A673 (cell line): ENCODE measurements at regions not wholly inside any gene's neighbourhood (a gene's known extent, or its start where the extent isn't known, plus 50 kb on each side); places are given as distances from the start of the nearest gene placed in this dataset.

Experiments used
- BruUV-seq: library from RNA; stranded (reverse); fragments of 400-500 nt; replicated peaks from 2 replicates; lab custom pipeline; 2021; lab: Mats Ljungman, UMichigan
- CTCF ChIA-PET: fragments of 300-600 bp; sonication (Branson Sonifier 250); formaldehyde crosslinking; loops from one replicate; lab custom pipeline; 2022; ENCODE audit warnings: antibody characterized with exemption; lab: Charles Lee
- POLR2A ChIA-PET: fragments of 300-600 bp; sonication (Branson Sonifier 250); formaldehyde crosslinking; loops from one replicate; lab custom pipeline; 2022; ENCODE audit warnings: antibody characterized with exemption; ENCODE audit not compliant: low non-redundant PET; lab: Charles Lee
- DNase-seq: peaks from one replicate; pipeline ENCODE4 v3.0.0-alpha.2; 2015; ENCODE audit warnings: low spot score
- H3K27ac ChIP-seq: fragments of 200-600 bp; sonication (generic); 2 replicates; pipeline ENCODE4 v1.5.1; 2016; ENCODE audit warnings: mixed run types, low read depth, mild to moderate bottlenecking, mixed read lengths, antibody characterized with exemption, low read length; ENCODE audit not compliant: poor library complexity, severe bottlenecking
- H3K27me3 ChIP-seq: fragments of 200-600 bp; sonication (generic); replicated peaks from 2 replicates; pipeline ENCODE4 v1.6.1; 2017; ENCODE audit warnings: mixed run types, low read depth, mild to moderate bottlenecking, mixed read lengths, antibody characterized with exemption, low read length; ENCODE audit not compliant: insufficient read depth, poor library complexity
- H3K36me3 ChIP-seq: fragments of 200-600 bp; sonication (generic); 2 replicates; pipeline ENCODE4 v1.6.1; 2016; ENCODE audit warnings: mixed run types, mild to moderate bottlenecking, mixed read lengths, antibody characterized with exemption, low read length; ENCODE audit not compliant: insufficient read depth, poor library complexity, severe bottlenecking
- H3K4me1 ChIP-seq: fragments of 200-600 bp; sonication (generic); 2 replicates; pipeline ENCODE4 v1.6.1; 2017; ENCODE audit warnings: mixed run types, mild to moderate bottlenecking, mixed read lengths, antibody characterized with exemption, low read length; ENCODE audit not compliant: insufficient read depth, poor library complexity, severe bottlenecking
- H3K4me3 ChIP-seq: fragments of 200-600 bp; sonication (generic); 2 replicates; pipeline ENCODE4 v1.5.1; 2016; ENCODE audit warnings: low read depth, mixed run types, mild to moderate bottlenecking, mixed read lengths, low read length; ENCODE audit not compliant: poor library complexity, severe bottlenecking
- H3K9me3 ChIP-seq: fragments of 200-600 bp; sonication (generic); 2 replicates; pipeline ENCODE4 v1.6.1; 2016; ENCODE audit warnings: mixed run types, low read depth, mild to moderate bottlenecking, mixed read lengths, antibody characterized with exemption, low read length; ENCODE audit not compliant: poor library complexity, severe bottlenecking
- CTCF ChIP-seq: fragments of 300-800, 200-600 bp; sonication (generic); conservative IDR thresholded peaks from 2 replicates; pipeline ENCODE4 v1.5.1; 2017; ENCODE audit warnings: low read depth, mild to moderate bottlenecking, antibody characterized with exemption, low read length, moderate library complexity, mixed read lengths
- EZH2 ChIP-seq: fragments of 200-600 bp; sonication (generic); IDR thresholded peaks from 2 replicates; pipeline ENCODE4 v1.6.1; 2017; ENCODE audit warnings: borderline replicate concordance, low read depth, mild to moderate bottlenecking, mixed read lengths, antibody characterized with exemption, low read length; ENCODE audit not compliant: poor library complexity, severe bottlenecking
- intact Hi-C: fragments of 100-400 bp; cut with micrococcal nuclease; formaldehyde crosslinking; loops from one replicate; pipeline ENCODE4 v1.10.0; 2022; ENCODE audit not compliant: unreplicated experiment

DNA sequence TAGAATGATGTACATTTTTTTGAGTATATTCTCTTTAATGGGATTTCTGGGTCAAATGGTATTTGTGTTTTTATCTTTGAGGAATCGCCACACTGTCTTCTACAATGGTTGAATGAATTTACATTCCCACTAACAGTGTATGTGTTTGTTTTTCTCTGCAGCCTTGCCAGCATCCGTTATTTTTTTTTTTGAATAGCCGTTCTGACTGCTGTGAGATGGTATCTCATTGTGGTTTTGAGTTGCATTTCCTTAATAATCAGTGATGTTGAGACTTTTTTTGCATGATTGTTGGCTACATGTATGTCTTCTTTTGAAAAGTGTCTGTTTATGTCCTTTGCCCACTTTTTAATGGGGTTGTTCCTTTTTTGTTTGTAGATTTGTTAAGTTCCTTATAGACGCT, 172.7 kb upstream of the CDH8 start:
- H3K4me3 ChIP-seq: no peak overlapping the region
- no peaks in the 10 kb centered on the region for H3K36me3 ChIP-seq
- ChIA-PET CTCF (no interaction called here), POLR2A (no interaction called here)
- no peak for TF ChIP-seq CTCF
- no peak for TF ChIP-seq EZH2
- no peak overlapping the region for H3K27ac ChIP-seq
- no peaks in the 10 kb centered on the region for H3K4me1 ChIP-seq
- intact Hi-C loops: no loop called here
- no peaks in the 10 kb centered on the region for H3K9me3 ChIP-seq
- no peaks in the 10 kb centered on the region for H3K27me3 ChIP-seq
- DNase-seq: no peak
- BruUV-seq: no TSS peak

DNA sequence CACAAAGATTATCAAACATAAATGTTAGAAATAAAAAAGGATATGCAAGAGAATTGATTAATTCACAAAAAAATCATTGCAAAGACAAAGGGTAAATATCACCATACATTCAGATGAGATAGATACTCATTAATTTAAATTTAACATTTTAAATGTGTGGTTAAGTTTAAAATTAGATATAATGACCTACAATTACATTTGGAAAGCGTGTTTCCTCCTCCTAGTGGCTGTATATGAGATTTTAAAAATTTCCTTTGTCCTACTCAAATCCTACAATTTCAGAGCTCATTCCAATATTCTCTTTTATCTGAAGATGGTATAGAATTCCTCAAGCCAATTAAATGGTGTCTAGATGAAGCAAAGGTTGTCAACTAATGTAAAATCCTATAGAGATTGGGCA, 169.2 kb upstream of the CDH8 start:
- no peak for DNase-seq
- ChIA-PET CTCF (interaction anchor here (1.5 kb wide), 1 partner anchor 15 kb away, joined by 3 read pairs; no protein-coding TSS in a partner anchor), POLR2A (no interaction called here)
- no peak overlapping the region for H3K4me3 ChIP-seq
- no peaks in the 10 kb centered on the region for H3K36me3 ChIP-seq
- H3K27ac ChIP-seq: no peak overlapping the region
- TF ChIP-seq CTCF (peak; percentile 36; the same call in 1 of the 2 replicates), EZH2 (no peak)
- H3K9me3 ChIP-seq: no peaks in the 10 kb centered on the region
- intact Hi-C loops: no loop called here
- no peaks in the 10 kb centered on the region for H3K27me3 ChIP-seq
- BruUV-seq: no TSS peak
- no peaks in the 10 kb centered on the region for H3K4me1 ChIP-seq

GRCh38 chr16:62201911-62202310, 165.7 kb upstream of the CDH8 start:
- no TSS peak for BruUV-seq
- Histone ChIP-seq H3K27ac (no peak overlapping the region), H3K36me3 (no peaks in the 10 kb centered on the region), H3K9me3 (no peaks in the 10 kb centered on the region), H3K27me3 (no peaks in the 10 kb centered on the region), H3K4me3 (no peak overlapping the region), H3K4me1 (no peaks in the 10 kb centered on the region)
- TF ChIP-seq CTCF (no peak), EZH2 (no peak)
- CTCF ChIA-PET: no interaction called here
- DNase-seq: no peak
- POLR2A ChIA-PET: no interaction called here
- intact Hi-C loops: no loop called here
